ENCODE measurements at regions not wholly inside any gene's neighbourhood (a gene's known extent, or its start where the extent isn't known, plus 50 kb on each side); places are given as distances from the start of the nearest gene placed in this dataset.

DNA sequence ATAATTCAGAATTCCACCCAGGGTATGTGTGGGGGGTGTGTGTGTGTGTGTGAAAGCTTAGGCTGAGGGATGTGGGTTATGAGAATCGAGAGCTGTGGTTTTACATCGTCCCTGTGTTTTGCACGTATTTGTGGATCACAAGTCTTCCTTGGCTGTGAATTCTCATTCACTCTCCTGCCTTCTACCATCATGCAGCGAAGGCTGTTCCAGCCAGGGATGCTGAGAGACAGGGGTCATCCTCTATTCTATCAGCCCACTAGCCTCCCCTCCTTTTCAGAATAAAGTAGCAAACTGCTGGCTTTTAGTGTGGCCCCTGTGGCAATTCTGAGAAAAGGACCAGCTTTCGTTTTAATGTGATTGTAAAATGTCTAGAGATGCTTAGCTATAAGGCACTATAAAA is 460.6 kb upstream of the NR2F2 start:
- DNase-seq (ENCODE audit: low spot score), result no peak

DNA sequence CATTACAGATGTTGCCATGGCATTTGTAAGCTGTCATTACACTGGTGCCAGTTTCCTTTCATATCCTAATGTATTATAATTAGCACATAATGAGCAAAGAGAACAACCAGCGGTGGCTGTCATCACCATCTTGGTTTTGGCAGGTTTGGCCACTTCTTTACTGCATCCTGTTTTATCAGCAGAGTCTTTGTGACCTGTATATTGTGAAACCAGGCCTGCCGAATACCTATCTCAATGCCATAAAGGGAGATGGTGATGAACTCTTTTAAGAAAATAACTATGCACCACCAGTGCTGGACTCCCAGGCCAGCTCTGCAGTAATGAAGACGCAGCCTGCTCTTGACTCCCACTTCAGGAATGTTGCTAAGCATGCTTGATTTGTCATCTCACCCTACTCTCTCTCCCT is 458.1 kb upstream of the NR2F2 start:
- DNase-seq (ENCODE audit: low spot score), result no peak

DNA sequence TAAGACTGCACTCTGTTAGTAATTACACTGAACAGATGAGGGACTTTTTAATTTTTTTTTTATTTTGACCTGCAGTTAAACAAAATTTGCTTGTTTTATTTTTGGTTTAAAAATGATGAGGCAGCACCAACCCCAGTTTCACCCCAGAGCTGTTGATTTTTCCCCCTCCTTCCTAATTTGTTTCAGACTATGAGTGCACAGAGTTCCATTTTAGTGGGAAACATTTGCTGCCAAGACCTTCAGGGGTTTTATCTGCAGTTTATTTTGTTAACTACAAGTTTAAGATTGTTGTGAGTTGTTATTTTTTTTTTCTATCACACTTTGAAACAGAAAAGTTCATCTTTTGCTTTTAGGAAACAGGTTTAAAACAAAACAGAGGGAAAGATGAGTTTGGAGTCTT is 455.9 kb upstream of the NR2F2 start:
- DNase-seq (ENCODE audit: low spot score), result no peak

DNA sequence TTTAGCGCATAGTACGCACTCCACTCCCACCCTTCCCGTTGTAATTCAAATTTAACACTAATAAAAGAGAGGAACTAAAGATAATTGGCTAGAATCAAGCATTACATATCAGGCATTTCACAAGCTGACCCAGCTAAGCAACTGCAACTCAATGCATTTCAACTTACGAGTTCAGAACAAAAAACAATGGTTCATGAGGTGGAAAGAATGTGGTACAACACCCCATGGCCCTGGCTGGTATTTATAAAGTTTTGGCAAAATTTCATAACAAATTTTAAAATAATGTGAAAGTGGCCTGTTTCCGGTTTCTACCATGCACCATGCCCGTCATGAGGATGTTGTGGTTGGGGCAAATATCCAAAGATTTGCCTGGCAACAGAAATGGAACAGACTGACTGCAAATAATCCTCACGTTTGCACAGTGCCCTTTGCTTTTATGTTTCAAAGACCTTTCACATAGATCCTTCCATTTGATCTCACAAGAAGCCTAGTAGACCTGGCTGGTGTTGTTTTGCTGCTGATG is 455.3 kb upstream of the NR2F2 start:
- no peak for DNase-seq (ENCODE audit: low spot score)

DNA sequence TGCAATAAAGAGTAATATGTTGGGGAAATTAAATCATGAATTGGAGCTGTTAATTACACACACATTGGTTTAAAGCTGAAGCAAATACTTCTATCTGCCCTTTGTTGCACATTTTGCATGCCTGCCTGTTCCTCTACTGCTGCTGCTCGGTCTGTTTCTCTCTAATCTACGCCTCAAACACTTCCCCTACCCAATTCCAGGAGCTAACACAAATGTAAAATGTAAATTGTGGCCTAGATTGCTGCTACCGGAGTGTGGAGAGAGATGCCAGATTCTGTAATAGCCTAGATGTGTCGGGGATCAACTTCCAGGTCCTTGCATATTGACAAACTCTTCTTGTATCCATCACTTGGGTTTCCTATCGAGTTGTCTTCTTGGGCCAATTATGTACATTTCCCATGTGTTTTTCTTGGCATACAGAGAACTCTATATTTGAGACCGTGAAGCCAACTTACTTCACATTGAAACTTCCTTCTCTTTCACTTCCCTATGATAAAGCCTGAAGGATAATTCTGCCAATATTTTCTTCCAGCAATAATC is 450.4 kb upstream of the NR2F2 start:
- DNase-seq (ENCODE audit: low spot score), result no peak

DNA sequence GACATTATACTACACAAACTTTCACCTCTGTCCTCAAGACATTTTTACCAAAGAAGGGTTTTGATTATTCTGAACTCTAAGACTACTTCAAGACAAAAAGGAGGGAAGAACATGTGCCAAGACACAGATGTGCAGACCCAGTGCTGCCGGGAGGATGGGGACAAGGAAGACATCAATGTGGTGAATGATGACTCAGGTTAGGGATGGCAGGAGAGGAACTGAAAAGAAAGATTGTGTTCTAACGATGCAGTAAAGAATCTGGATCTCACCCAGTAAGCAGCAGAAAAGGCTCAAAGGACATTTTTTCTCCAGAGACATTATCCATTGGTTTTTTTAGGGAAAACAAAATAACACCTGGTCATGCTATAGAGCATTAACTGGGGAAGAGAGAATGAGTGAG is 449.9 kb upstream of the NR2F2 start:
- DNase-seq (ENCODE audit: low spot score), result no peak

DNA sequence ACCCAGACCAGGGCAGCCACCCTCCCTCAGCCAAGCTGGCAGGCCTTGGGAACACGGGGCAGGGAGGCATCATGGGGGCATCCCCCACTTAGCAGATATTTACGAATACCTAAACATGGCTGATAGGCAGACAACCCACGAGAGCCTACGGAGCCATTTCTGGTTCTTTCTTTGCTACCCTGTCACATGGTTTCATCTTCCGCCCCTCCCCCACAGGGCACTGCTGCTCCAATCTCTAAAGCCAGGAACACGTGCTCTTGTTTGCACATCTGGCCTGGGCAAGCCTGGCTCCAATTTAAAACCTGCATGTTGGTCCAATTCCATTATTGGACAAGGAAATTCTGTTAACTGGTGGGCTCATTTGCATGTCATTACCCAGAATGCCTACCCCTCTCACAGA is 447.4 kb upstream of the NR2F2 start:
- DNase-seq (ENCODE audit: low spot score), result no peak

DNA sequence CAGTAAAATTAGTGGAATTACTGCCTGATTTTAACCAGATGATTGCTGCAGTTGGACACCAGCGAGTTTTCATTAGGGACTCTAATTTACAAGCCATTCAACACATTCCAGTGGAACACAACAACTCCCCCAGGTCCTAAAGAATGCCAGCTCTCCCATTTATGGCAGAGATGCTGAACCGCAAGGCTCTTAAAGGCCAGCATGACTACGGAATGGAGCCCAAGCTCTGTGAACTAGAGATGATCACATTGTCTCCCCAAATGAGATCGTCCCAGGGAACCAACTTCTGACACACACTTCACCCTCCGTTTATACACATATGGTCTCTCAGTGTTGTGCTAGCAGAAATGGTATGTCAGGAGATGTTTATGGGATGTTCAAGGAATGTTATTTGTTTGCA is 446.2 kb upstream of the NR2F2 start:
- DNase-seq (ENCODE audit: low spot score), result no peak

DNA sequence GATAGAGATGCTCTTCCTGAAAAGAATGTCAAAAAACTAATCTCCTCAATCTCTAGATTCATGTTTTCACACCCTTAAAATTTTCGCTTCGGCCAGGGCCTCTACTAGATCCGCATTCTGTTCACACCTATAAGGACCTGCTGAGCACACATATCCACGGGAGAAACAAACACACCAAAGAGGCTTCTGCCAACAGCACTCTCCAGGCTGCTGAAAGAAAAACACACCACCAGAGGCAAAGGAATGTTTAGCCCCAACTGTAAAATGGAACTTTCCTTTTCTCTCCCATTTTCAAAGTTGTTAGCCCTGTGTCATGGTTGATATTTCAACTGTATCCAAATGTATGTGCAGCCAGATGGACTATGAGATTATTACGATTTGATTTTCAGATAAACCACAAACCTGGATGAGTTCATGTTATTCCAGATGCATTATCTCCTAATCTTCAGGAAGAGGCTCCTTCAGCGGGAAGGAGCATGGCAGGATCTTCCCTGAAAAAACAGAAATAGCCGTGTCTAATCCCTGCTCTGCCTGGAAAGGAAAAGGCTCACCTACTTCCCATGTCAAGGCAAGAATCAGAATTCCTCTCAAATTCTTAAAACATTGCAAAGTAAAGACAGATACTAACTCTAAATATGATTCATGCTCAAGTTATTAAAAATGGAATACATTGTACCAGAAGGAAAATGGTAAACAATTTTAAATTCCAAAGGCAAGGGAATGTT is 442.7 kb upstream of the NR2F2 start:
- DNase-seq (ENCODE audit: low spot score), result no peak

DNA sequence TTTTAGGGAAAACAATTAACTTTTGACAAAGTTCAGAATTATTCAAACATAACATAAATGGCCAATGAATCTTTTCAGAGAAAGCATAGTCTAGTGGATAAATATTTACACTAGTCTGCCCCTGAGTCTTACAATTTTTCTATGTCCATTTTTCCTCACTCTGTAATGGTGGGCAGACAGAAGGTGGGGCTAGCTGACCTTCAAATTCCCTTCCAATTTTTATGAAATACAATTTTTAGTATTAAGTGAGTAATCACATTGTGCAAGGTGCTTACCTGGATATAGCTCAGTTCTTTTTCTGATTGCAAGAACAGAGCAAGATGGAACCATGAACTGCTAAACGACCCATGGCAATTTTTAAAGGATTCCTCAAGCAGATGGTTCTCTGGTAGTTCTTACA is 441.7 kb upstream of the NR2F2 start:
- DNase-seq (ENCODE audit: low spot score), result no peak

DNA sequence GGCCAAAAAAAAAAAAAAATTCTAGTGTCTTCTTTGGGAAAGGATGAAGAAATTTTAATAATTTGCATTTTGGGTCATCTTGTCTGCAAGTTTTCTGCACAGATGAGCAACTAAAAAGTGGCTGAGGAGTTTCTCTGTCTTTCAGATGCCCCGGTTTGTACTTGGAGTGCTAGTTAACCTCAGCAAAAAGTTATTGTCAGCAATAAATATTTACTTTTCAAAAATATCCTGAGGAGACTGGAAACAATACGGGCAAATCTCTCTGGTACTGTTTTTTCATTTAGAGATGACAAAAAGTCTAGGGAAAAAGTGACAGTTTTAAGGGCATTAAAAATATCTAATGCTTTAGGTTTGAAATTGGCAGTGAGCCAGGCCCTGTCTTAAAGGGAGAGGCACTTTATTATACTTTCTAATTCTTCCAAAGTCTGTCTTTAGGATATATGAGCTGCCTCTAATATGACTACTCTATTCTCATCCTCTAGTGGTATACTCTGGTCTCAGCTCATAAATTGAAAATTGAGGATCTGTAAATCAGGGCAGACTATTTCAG is 436.0 kb upstream of the NR2F2 start:
- DNase-seq (ENCODE audit: low spot score), result no peak

DNA sequence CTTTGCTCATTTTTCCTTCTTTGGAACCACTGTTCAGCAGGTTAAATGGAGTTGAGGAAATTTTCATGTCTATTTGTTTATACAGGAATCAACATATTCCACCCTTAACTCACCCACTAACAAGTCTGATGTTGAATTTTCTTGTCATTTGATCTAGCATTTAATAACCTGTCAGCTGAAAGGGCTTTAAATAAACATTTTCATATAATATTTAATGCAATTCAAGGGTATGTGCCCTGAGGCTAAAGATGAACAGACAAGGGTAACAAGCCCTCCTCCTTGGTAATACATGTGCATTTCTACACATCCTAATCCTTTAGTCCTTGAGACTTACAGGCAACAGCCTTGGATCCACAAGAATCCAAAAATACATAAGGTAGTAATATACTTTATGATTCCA is 435.0 kb upstream of the NR2F2 start:
- DNase-seq (ENCODE audit: low spot score), result no peak

DNA sequence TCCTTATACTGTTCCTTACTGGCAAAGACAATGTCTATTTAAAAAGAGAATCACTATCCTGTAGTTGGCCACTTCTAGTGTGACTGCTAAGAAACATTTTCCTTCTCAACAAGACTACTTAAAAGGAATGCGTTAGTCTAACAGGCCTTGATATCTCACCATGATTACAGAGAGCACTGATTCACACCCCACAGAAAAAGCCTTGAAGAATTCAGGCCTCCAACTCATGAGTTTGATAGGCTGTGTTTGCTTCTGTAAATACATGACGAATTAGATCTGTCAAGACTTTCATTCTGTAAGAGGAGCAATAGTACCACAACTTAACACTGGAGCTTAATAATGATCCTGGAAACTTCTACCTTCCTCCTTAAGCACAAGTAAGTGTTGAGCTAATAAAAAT is 432.8 kb upstream of the NR2F2 start:
- no peak for DNase-seq (ENCODE audit: low spot score)

DNA sequence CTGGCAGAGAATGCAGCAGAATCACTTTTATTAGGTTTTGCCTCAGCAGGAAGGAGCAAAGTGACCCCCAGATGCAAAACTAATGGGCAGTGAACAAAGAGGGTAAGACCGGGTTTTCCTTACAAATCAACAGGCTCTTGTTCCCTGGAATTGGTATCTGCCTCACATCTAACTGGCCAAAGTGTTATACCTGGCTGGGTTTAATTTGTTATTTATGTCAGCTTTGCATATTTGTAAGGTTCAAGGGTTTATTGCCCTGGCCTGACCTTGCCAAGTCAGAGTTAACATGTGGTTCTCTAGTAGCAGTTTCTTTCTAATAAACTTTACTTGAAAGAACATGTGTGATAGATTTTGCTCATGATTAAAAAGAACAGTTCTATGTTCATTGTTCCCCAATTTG is 431.7 kb upstream of the NR2F2 start:
- no peak for DNase-seq (ENCODE audit: low spot score)

DNA sequence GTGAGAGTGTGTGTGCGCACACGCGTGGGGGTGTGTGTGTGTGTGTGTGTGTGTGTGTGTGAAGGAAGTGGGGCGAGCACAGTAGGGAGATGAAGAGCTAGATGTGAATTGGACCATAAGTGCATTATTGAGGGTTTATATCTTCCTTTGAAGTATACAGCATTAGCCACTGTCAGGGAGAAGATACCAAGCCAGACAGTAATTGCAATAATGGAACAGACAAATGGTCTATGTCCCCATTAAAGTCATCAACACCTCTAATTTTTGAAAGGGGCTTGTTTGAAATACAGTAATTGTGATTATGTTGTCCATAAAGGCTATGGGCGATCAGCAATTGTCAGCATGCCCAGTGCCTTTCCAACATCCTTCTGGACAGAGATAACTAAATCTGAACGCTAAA is 429.2 kb upstream of the NR2F2 start:
- DNase-seq (ENCODE audit: low spot score), result no peak

DNA sequence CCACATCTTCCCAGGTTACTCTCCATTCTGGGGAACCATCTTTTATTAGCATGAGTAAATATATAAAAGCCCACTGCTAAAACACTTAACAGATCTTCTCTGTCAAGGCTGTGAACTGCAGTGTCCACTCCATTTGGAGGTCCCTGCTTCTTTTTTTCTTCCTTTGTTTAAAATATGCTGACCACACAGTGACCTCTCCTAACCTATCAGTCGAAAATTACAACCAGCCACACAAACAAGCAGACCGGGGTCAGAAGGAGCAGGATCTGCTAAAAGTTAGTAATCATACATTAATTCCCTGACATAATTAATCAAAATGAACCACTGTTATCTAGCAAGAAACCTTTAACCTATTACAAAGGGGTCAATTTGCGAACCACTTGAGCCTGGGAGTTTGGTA is 427.9 kb upstream of the NR2F2 start:
- DNase-seq (ENCODE audit: low spot score), result no peak

DNA sequence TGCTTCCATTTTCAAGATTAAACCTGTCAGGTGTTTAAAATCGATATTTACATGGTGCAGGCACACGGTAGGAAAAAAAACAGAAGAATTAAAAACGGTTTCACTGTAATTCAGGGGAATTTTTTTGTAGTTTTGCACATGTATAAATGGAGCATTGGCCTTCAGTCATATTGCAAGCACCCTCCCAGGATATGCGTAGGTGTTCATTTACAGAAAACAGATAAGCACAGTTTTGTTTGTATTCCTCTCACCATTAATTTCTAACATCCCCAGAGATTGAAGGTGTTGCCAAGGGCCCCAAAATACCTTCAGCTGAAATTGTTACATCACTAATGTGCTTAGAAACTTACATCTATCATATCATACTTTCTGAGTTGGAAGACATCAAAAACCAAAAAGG is 427.1 kb upstream of the NR2F2 start:
- DNase-seq (ENCODE audit: low spot score), result no peak

DNA sequence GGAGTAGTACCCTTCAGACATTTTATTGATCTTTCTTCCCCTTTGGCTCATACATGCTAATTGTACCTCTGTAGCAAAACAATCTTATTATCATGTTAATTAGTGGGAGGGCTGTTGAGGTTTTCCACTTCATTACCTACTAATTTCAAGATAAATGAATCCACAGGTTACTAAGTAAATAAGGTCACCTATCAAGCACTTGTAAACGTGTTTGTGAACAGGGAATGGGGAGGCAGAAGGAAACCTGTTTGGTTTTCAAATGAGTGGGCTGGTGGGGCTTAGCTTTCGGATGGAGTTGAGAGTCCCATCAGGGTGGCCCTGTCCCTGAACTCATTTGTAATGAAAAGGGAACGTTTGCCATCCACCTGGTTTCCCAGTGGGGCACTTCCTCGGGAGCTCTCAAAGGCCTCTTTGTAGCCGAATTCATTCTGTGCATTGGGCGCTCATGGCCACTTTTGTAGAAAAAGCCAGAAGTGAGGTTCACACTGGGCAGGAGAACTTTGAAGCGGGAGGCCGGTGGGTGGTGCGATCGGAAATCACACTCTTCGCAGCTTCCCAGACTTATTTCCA is 419.8 kb upstream of the NR2F2 start:
- DNase-seq (ENCODE audit: low spot score), result no peak

DNA sequence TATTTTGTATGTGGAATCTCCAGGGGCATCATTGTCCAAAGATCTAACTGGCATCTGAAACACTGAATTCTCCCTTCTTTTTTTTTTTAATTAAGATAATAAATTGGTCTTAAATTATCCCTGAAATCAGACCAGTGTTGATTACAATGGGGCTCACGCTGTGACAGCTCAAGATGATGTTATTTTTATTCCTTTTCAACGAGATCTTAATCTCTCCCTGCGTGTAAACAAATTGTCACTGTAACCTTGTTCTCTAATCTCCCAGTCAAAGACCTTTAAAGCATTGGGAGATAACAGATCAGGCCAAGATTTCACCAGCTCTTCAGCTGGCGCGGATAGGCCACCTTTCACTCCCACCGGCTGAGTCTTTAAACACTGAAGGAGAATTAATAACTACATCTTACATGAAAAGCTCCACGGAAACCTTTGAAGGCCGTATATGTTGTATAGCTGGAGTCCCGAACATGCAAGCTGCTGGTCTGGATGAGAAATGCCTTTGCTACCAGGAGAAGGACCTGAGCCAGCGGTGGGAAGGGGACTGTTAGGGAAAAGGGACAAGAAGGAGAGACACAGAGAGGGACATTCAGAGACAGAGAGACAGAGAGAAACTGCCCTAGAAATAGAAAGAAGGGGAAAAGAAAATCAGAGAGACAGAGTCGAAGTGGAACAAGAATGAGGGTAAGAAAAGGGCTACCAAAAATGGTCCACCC is 418.8 kb upstream of the NR2F2 start:
- DNase-seq (ENCODE audit: low spot score), result no peak

DNA sequence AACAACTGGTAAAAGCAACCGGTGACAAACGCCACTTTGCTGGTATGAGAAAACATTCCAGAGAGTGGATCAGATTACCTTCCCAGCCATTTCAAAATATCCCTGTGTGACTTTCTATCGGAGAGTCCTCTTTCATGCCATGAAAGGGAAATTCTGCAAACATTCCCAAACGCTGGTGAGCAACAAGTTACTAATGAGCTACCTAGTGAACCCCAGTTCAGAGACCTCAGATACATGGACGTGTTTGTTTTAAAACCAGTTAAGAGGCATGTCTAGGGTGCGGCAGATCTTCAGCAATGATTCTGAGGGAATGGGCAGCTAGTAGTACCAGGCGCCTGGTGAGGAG is 418.2 kb upstream of the NR2F2 start:
- DNase-seq (ENCODE audit: low spot score), result no peak

DNA sequence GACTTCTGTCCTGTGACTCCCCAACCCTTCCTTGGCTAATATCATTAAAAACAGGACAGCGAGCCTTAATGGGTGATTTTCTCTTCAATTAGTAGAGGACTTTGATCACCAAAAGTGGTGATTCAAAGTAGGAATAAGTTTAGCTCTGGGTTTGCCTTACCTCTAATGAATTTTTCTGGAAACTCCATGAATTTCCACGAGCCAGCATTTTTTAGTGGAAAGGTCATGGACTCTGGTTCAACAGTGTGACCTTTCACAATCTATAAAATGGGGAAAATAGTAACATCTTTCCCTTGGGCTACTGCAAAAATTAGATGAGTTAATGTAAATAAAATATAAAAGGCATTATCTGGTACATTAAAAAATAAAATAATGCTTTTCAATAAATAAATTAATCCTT is 417.8 kb upstream of the NR2F2 start:
- no peak for DNase-seq (ENCODE audit: low spot score)

DNA sequence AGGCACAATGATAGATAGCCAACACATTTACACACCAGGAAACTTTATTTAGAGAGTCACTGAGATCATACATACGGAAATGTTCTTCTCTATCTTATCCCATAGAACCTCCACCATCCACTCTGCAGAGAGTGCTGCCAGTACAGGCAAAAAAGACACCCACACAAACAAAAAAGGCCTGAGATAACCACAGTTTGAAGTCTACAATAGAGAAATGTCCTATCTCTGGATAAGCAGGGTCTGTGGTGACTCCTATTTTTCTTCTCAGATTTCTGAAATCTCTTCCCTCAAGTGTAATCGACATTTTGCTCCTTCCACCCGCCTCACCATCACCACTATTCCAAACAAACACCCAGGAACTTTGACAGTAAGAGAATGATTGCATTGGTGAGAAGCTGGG is 413.9 kb upstream of the NR2F2 start:
- no peak for DNase-seq (ENCODE audit: low spot score)

DNA sequence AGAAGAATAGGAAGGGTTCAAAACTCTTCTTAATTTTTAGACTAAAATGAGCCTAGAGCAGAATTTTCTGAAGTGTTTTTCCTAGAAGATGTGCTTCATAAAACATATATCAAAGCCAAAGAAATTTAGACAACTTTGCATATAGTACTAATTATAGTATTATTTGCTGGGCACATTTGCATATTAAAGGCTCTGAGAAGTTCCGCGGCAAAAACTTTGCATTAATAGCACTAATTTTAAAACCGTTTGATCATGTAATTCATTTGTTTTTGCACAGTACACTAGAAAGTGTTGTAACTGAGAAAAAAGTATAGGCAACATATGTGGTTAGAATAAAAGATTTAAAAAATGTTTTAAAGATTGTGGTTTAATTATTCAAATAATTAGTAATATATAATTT is 412.0 kb upstream of the NR2F2 start:
- DNase-seq (ENCODE audit: low spot score), result no peak

Data from COLO829 (cell line).